K562 (cell line): ENCODE measurements at regions not wholly inside any gene's neighbourhood (a gene's known extent, or its start where the extent isn't known, plus 50 kb on each side); places are given as distances from the start of the nearest gene placed in this dataset.

Source experiments
- ATAC-seq: fragments of 200-7000 bp; cut with Tn5 transposase; 3 replicates; pipeline ENCODE4 v1.9.1; 2020; ENCODE audit warnings: moderate library complexity
- BruUV-seq: library from RNA; stranded (reverse); fragments of 400-500 nt; replicated peaks from 2 replicates; lab custom pipeline; 2021; lab: Mats Ljungman, UMichigan
- CTCF ChIA-PET: fragments of 300-600 bp; formaldehyde crosslinking; extraction: SDS; loops from one replicate; lab custom pipeline; 2021; ENCODE audit warnings: low intra/inter-chr PET ratio; lab: Yijun Ruan, JAX
- POLR2A ChIA-PET: fragments of 300-600, 350-650 bp; sonication (Branson Sonifier 250); formaldehyde crosslinking; extraction: SDS; loops from one replicate; lab custom pipeline; 2021; ENCODE audit warnings: antibody characterized with exemption, inconsistent platforms; lab: Yijun Ruan, JAX
- DNase-seq, 4 experiments: peaks; one replicate each; pipeline versions ENCODE4 v3.0.0 to v3.0.0-alpha.2; 2011 to 2018; ENCODE audit warnings: low spot score in 3 of 4, mixed read lengths in 3 of 4; ENCODE audit errors: extremely low read depth in 1 of 4
- FAIRE-seq: peaks from 2 replicates; lab custom pipeline; 2011; peaks lifted over from hg19 to GRCh38; lab: Jason Lieb, UNC
- H2AFZ ChIP-seq: 2 replicates; pipeline ENCODE4 v1.6.0; 2011; ENCODE audit warnings: low read depth, low read length, control low read depth, inconsistent platforms
- H3K27ac ChIP-seq: fragments of 200-600 bp; 3 replicates; pipeline ENCODE4 v1.8.0; 2011; ENCODE audit warnings: low read depth, mild to moderate bottlenecking, control low read depth, inconsistent platforms, low read length, moderate library complexity, mixed read lengths; ENCODE audit errors: extremely low read depth
- H3K27me3 ChIP-seq, 2 experiments: fragments of 300-600 bp in 1 of 2; 2 replicates in 1 of 2; 3 replicates in 1 of 2; pipeline versions ENCODE4 v1.6.0 to v1.8.0; 2011; ENCODE audit warnings: inconsistent platforms in 2 of 2, low read length in 2 of 2, mild to moderate bottlenecking in 1 of 2, mixed read lengths in 1 of 2, moderate library complexity in 1 of 2; ENCODE audit not compliant: control insufficient read depth in 2 of 2, insufficient read depth in 2 of 2
- H3K36me3 ChIP-seq: fragments of 300-600 bp; 3 replicates; pipeline ENCODE4 v1.8.0; 2011; ENCODE audit warnings: mild to moderate bottlenecking, low read length, inconsistent platforms; ENCODE audit not compliant: control insufficient read depth, insufficient read depth
- H3K4me1 ChIP-seq, 2 experiments: fragments of 200-600 bp in 1 of 2; replicated peaks in 1 of 2; 2 replicates in 1 of 2; 3 replicates in 1 of 2; pipeline versions ENCODE4 v1.5.1 to v1.8.0; 2011; ENCODE audit warnings: inconsistent platforms in 2 of 2, low read length in 2 of 2, mild to moderate bottlenecking in 1 of 2, mixed read lengths in 1 of 2, moderate library complexity in 1 of 2; ENCODE audit not compliant: control insufficient read depth in 2 of 2, insufficient read depth in 2 of 2
- H3K4me2 ChIP-seq: 2 replicates; pipeline ENCODE4 v1.6.1; 2011; ENCODE audit warnings: low read length, control low read depth, inconsistent platforms, mixed read lengths; ENCODE audit not compliant: insufficient read depth
- H3K4me3 ChIP-seq: fragments of 200-600 bp; sonication (generic), shearing (Covaris generic); 2 replicates; pipeline ENCODE4 v1.5.1; 2016; ENCODE audit warnings: control low read depth, inconsistent platforms
- H3K79me2 ChIP-seq: fragments of 200-600 bp; 3 replicates; pipeline ENCODE4 v1.8.0; 2011; ENCODE audit warnings: low read length, inconsistent platforms; ENCODE audit not compliant: control insufficient read depth, insufficient read depth
- H3K9ac ChIP-seq, 2 experiments: 2 replicates each; pipeline versions ENCODE4 v1.6.0 to v1.6.1; 2011; ENCODE audit warnings: low read depth in 2 of 2, low read length in 2 of 2, control low read depth in 1 of 2, inconsistent platforms in 1 of 2, mild to moderate bottlenecking in 1 of 2, mixed read lengths in 1 of 2; ENCODE audit not compliant: insufficient read depth in 1 of 2
- H3K9me1 ChIP-seq: one replicate; pipeline ENCODE4 v1.6.0; 2011; ENCODE audit warnings: inconsistent platforms, mild to moderate bottlenecking, low read length, moderate library complexity; ENCODE audit not compliant: control insufficient read depth, insufficient read depth
- H3K9me3 ChIP-seq: replicated peaks from 2 replicates; pipeline ENCODE4 v1.5.1; 2011; ENCODE audit warnings: low read depth, low read length, inconsistent platforms; ENCODE audit not compliant: control insufficient read depth, insufficient read depth
- H4K20me1 ChIP-seq: replicated peaks from 2 replicates; pipeline ENCODE4 v1.6.1; 2011; ENCODE audit warnings: low read length, inconsistent platforms, mixed read lengths; ENCODE audit not compliant: control insufficient read depth, insufficient read depth
- BHLHE40 ChIP-seq: IDR thresholded peaks from 2 replicates; pipeline ENCODE4 v1.6.1; 2011; ENCODE audit warnings: low read length, improper control_type of control experiment
- CBX2 ChIP-seq: fragments of 200-600 bp; sonication (generic); IDR thresholded peaks from one replicate; pipeline ENCODE4 v1.6.1; 2012; ENCODE audit warnings: mild to moderate bottlenecking, low read length, inconsistent platforms; ENCODE audit not compliant: insufficient read depth, poor library complexity, severe bottlenecking
- CEBPB ChIP-seq: fragments of 450-650 bp; IDR thresholded peaks from 2 replicates; pipeline ENCODE4 v1.6.1; 2016; ENCODE audit warnings: missing genetic modification characterization, missing compliant biosample characterization
- LEF1 ChIP-seq: fragments of 450-650 bp; IDR thresholded peaks from 2 replicates; pipeline ENCODE4 v1.6.1; 2016; ENCODE audit warnings: mild to moderate bottlenecking
- MTA3 ChIP-seq: fragments of 450-650 bp; formaldehyde crosslinking; IDR thresholded peaks from 2 replicates; pipeline ENCODE4 v1.6.1; 2017; ENCODE audit warnings: mild to moderate bottlenecking, borderline replicate concordance
- MXI1 ChIP-seq: IDR thresholded peaks from 2 replicates; pipeline ENCODE4 v1.6.1; 2011; ENCODE audit warnings: low read depth, mild to moderate bottlenecking, improper control_type of control experiment, low read length
- NFATC3 ChIP-seq: fragments of 450-650 bp; IDR thresholded peaks from 2 replicates; pipeline ENCODE4 v1.6.1; 2017; ENCODE audit warnings: mild to moderate bottlenecking
- RBM39 ChIP-seq: fragments of 200-400 bp; formaldehyde crosslinking; optimal IDR thresholded peaks from 2 replicates; pipeline ENCODE3; 2018; ENCODE audit warnings: low read depth, low read length
- RCOR1 ChIP-seq, 2 experiments: IDR thresholded peaks; 2 replicates each; pipeline ENCODE4 v1.6.1; 2012; ENCODE audit warnings: low read depth in 2 of 2, low read length in 2 of 2, borderline replicate concordance in 1 of 2, improper control_type of control experiment in 1 of 2
- RFX1 ChIP-seq: fragments of 450-650 bp; IDR thresholded peaks from 2 replicates; pipeline ENCODE4 v1.6.1; 2016; ENCODE audit warnings: mild to moderate bottlenecking, moderate library complexity
- SRF ChIP-seq, 2 experiments: fragments of 250-450, 450-650 bp in 1 of 2; sonication (Bioruptor Pico) in 1 of 2; sonication (generic) in 1 of 2; formaldehyde crosslinking; IDR thresholded peaks; 2 replicates each; pipeline versions ENCODE4 v1.5.0 to v1.5.1; 2020 to 2022; ENCODE audit warnings: mild to moderate bottlenecking in 1 of 2, missing genetic modification reagents in 1 of 2
- ZKSCAN3 ChIP-seq: fragments of 250-450 bp; sonication (Bioruptor Pico); IDR thresholded peaks from 2 replicates; pipeline ENCODE4 v1.4.0; 2020
- WGBS: fragments of 100-300 bp; shearing (Covaris generic); methylation state at CpG from one replicate; pipeline ENCODE4 v1.1.6; 2016; ENCODE audit warnings: low coverage, mixed read lengths; ENCODE audit not compliant: insufficient coverage; ENCODE audit errors: missing lambda C conversion rate; 5-methylcytosine and 5-hydroxymethylcytosine counted together
- in situ Hi-C: fragments of 300-500 bp; cut with MboI; formaldehyde crosslinking; loops from 4 replicates; pipeline ENCODE4 v1.15.0; 2018; ENCODE audit warnings: inconsistent platforms, mixed read lengths
- intact Hi-C: fragments of 100-400 bp; cut with micrococcal nuclease; formaldehyde crosslinking; loops from 2 replicates; pipeline ENCODE4 v1.14.2; 2022
- TF ChIP-seq, protein P1 (sequence below): fragments of 250-450 bp; sonication (Bioruptor Pico); IDR thresholded peaks from 2 replicates; pipeline ENCODE4 v1.5.0; 2022; ENCODE audit warnings: mild to moderate bottlenecking

DNA sequence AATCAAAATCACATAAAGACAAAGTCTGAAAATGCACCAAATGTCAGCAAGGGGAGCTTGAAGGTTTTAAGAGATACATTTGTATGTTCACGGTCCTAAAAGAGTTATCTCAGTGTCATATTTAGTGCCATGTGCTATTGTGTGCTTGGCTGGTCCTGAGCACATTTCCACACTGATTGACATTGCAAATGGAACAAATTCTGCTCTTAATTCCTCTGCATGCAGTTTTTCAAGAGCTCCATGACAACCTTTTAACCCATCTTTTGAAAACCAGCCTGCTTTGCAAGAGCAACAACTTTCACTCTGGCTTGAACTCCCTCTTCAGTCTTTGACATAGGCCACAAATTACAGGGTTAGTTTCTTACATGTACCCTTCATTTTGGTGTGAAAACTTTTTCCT, 175.4 kb upstream of the ACTBL2 start:
- Histone ChIP-seq H2AFZ (no peak overlapping the region), H3K9me3 (no peaks in the 10 kb centered on the region), H3K4me2 (no peak overlapping the region), H3K9ac (no peak overlapping the region), H3K4me3 (no peak overlapping the region), H4K20me1 (no peaks in the 10 kb centered on the region), H3K36me3 (no peaks in the 10 kb centered on the region), H3K4me1 (no peaks in the 10 kb centered on the region), H3K79me2 (no peaks in the 10 kb centered on the region), H3K9me1 (peaks cover 3% of the 10 kb centered on the region), H3K27ac (no peak overlapping the region), H3K27me3 (no peaks in the 10 kb centered on the region)
- in situ Hi-C loops (no loop called here), intact Hi-C loops (loop anchor here (10.0 kb wide), 2 partner anchors 117 to 363 kb away; no protein-coding TSS in a partner anchor)
- FAIRE-seq: no peak
- TF ChIP-seq RCOR1 (IDR thresholded peaks at IDR 0.05; ENCODE audit: borderline replicate concordance in 1 of 2, low read depth in 2 of 2, low read length in 2 of 2) (no peak), RBM39 (no peak), BHLHE40 (no peak), MXI1 (no peak), CEBPB (no peak), RFX1 (no peak), CBX2 (no peak)
- CTCF ChIA-PET: interaction anchor here (0.7 kb wide), 1 partner anchor 199 kb away, joined by 3 read pairs; no protein-coding TSS in a partner anchor
- no peak for ATAC-seq
- no peak for DNase-seq
- no TSS peak for BruUV-seq
- POLR2A ChIA-PET: interaction anchor here (0.7 kb wide), 1 partner anchor 340 kb away, joined by 3 read pairs; no protein-coding TSS in a partner anchor
- WGBS: 0% methylated on average over 1 of the region's 1 CpG

DNA sequence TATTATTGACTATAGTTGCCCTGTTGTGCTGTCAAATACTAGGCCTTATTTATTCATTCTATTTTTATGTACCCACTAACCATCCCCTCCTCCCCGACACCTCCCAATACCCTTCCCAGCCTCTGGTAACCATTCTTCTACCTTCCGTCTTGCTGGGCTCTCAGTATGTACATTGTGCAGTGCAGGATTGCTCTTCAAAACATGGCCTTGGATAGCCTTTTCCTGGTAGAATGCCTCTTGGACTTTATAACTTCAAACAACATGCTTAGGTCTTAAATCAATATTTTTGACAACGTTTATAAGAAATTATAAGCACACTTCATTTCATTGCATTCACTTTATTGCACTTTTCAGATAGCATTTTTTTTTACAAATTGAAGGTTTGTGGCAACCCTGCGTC, 172.6 kb upstream of the ACTBL2 start:
- no peak for DNase-seq
- no peak for ATAC-seq
- Histone ChIP-seq H3K9ac (no peak overlapping the region), H3K27me3 (no peaks in the 10 kb centered on the region), H2AFZ (no peak overlapping the region), H3K4me3 (no peak overlapping the region), H3K9me3 (no peaks in the 10 kb centered on the region), H3K9me1 (no peaks in the 10 kb centered on the region), H4K20me1 (no peaks in the 10 kb centered on the region), H3K79me2 (no peaks in the 10 kb centered on the region), H3K36me3 (no peaks in the 10 kb centered on the region), H3K4me1 (no peaks in the 10 kb centered on the region), H3K4me2 (no peak overlapping the region), H3K27ac (no peak overlapping the region)
- ChIA-PET POLR2A (no interaction called here), CTCF (no interaction called here)
- intact Hi-C loops: loop anchor here (10.0 kb wide), 2 partner anchors 120 to 360 kb away; no protein-coding TSS in a partner anchor
- TF ChIP-seq ZKSCAN3 (CRISPR knock-in tag) (no peak), SRF (CRISPR knock-in tag; IDR thresholded peaks at IDR 0.05) (no peak), MTA3 (no peak), LEF1 (no peak), NFATC3 (no peak)
- TF ChIP-seq, protein P1, sequence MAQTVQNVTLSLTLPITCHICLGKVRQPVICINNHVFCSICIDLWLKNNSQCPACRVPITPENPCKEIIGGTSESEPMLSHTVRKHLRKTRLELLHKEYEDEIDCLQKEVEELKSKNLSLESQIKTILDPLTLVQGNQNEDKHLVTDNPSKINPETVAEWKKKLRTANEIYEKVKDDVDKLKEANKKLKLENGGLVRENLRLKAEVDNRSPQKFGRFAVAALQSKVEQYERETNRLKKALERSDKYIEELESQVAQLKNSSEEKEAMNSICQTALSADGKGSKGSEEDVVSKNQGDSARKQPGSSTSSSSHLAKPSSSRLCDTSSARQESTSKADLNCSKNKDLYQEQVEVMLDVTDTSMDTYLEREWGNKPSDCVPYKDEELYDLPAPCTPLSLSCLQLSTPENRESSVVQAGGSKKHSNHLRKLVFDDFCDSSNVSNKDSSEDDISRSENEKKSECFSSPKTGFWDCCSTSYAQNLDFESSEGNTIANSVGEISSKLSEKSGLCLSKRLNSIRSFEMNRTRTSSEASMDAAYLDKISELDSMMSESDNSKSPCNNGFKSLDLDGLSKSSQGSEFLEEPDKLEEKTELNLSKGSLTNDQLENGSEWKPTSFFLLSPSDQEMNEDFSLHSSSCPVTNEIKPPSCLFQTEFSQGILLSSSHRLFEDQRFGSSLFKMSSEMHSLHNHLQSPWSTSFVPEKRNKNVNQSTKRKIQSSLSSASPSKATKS (CRISPR knock-in tag): no peak
- in situ Hi-C loops: no loop called here
- 9% methylated on average over 4 of the region's 4 CpGs for whole genome bisulfite sequencing
- BruUV-seq: no TSS peak
- FAIRE-seq: no peak
